ENCODE measurements at regions not wholly inside any gene's neighbourhood (a gene's known extent, or its start where the extent isn't known, plus 50 kb on each side); places are given as distances from the start of the nearest gene placed in this dataset.

DNA sequence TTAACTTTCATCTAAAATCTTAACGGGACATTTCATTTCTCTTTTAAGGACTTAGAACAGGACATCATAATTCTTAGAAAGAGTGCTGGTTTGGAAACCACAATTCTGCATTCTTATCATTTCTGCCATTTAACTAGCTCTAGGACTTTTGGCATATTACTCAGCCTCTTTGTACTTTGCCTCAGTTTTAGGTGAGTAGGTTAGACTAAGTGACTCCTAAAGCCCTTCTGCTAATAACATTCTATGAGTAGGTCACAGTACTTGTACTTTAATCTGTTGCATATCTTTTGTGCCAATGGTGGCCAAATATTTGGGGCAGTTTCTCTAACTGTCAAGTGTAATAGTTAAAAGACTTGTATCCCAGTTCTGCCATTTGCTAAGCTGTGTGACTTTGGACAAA is 115.4 kb upstream of the NUDT6 start (continued):
- no peak for TF ChIP-seq TCF7 (IDR thresholded peaks at IDR 0.05; ENCODE audit: borderline replicate concordance)
- TF ChIP-seq CBX5 (IDR thresholded peaks at IDR 0.05; ENCODE audit: low read depth), result no peak
- TF ChIP-seq GATAD2B (conservative IDR thresholded peaks at IDR 0.05; ENCODE audit: low read depth), result no peak

DNA sequence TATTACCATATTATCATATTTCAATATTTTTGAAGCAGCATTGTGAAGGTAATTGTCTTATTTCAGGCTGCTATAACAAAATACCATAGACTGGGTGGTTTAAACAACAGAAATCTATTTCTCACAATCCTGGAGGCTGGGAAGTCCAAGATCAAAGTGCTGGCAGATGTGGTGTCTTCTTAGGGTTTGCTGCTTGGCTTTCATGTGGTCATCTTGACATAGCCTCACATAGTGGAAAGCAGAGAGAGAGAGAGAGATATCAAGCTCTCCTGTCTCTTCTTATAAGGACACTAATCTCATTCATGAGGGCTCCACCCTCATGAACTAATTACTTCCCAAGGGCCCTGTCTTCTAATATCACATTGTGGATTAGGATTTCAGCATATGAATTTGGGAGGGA is 119.7 kb upstream of the NUDT6 start:
- RAD21 ChIA-PET (ENCODE audit: unreplicated experiment), result no interaction called here
- Histone ChIP-seq H3K27ac (ENCODE audit: control insufficient read depth, insufficient read depth) (no peak overlapping the region), H2AFZ (ENCODE audit: control insufficient read depth, low read depth, low read length) (no peak overlapping the region), H3K4me1 (ENCODE audit: control insufficient read depth, insufficient read depth, low read length) (no peaks in the 10 kb centered on the region), H3K27me3 (replicated peaks in 1 of 2; ENCODE audit: control insufficient read depth in 2 of 2, insufficient read depth in 2 of 2, low read length in 1 of 2) (no peaks in the 10 kb centered on the region), H3K79me2 (ENCODE audit: control insufficient read depth, insufficient read depth, low read length) (no peaks in the 10 kb centered on the region), H3K36me3 (ENCODE audit: control insufficient read depth in 2 of 2, insufficient read depth in 2 of 2, low read length in 1 of 2) (no peaks in the 10 kb centered on the region), H3K9me3 (replicated peaks; ENCODE audit: control insufficient read depth, insufficient read depth, low read length) (peaks cover 9% of the 10 kb centered on the region), H4K20me1 (ENCODE audit: control insufficient read depth, insufficient read depth) (no peaks in the 10 kb centered on the region), H3K4me3 (no peak overlapping the region), H3K4me2 (ENCODE audit: control insufficient read depth, insufficient read depth) (no peak overlapping the region), H3K9ac (ENCODE audit: control insufficient read depth, insufficient read depth, low read length) (no peak overlapping the region)
- CTCF ChIA-PET, result no interaction called here
- TF ChIP-seq, protein P1, sequence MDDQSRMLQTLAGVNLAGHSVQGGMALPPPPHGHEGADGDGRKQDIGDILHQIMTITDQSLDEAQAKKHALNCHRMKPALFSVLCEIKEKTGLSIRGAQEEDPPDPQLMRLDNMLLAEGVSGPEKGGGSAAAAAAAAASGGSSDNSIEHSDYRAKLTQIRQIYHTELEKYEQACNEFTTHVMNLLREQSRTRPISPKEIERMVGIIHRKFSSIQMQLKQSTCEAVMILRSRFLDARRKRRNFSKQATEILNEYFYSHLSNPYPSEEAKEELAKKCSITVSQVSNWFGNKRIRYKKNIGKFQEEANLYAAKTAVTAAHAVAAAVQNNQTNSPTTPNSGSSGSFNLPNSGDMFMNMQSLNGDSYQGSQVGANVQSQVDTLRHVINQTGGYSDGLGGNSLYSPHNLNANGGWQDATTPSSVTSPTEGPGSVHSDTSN (IDR thresholded peaks at IDR 0.05; ENCODE audit: insufficient replicate concordance, low read depth, low read length), result no peak
- TF ChIP-seq NR2C2 (IDR thresholded peaks at IDR 0.05; ENCODE audit: borderline replicate concordance, control insufficient read depth, insufficient read length, low read depth) (no peak), PAX5 (IDR thresholded peaks at IDR 0.05; ENCODE audit: borderline replicate concordance, low read depth, low read length) (no peak), RBBP5 (conservative IDR thresholded peaks at IDR 0.05) (no peak), SIN3A (IDR thresholded peaks at IDR 0.05; ENCODE audit: low read depth, low read length) (no peak), CBFB (IDR thresholded peaks at IDR 0.05; ENCODE audit: low read depth) (no peak), NR2C1 (IDR thresholded peaks at IDR 0.05) (no peak), EP300 (IDR thresholded peaks at IDR 0.05; ENCODE audit: borderline replicate concordance in 1 of 2, control insufficient read depth in 1 of 2, low read depth in 2 of 2, low read length in 2 of 2) (no peak), CTCF (IDR thresholded peaks at IDR 0.05 in 2 of 3, conservative IDR thresholded peaks at IDR 0.05 in 1 of 3; ENCODE audit: control insufficient read depth in 2 of 3, extremely low read depth in 1 of 3, insufficient read depth in 1 of 3, low read depth in 3 of 3, low read length in 3 of 3) (no peak)
- intact Hi-C loops (cut with micrococcal nuclease; ENCODE audit: unreplicated experiment) (no loop called here), in situ Hi-C loops (cut with MboI) (no loop called here)
- no TSS peak for BruUV-seq (replicated peaks)
- POLR2A ChIA-PET, result no interaction called here
- no peak for FAIRE-seq
- ATAC-seq, result no peak
- no peak for DNase-seq (ENCODE audit: low read depth, low spot score)
- SMC1A ChIA-PET (ENCODE audit: uncharacterized antibody, unreplicated experiment), result interaction anchor here (1.0 kb wide), 1 partner anchor 9 kb away, joined by 3 read pairs; no protein-coding TSS in a partner anchor
